ENCODE measurements at regions not wholly inside any gene's neighbourhood (a gene's known extent, or its start where the extent isn't known, plus 50 kb on each side); places are given as distances from the start of the nearest gene placed in this dataset.
"Not testable (repeated sequence)": the region's sequence is repeated elsewhere in the genome, so short reads cannot be mapped to it uniquely, and the experiment has no call there.

GRCh38 chr5:60479542-60479941 is 220.4 kb downstream of the DEPDC1B start:
- no peaks in the 10 kb centered on the region for H3K36me3 ChIP-seq (ENCODE audit: control insufficient read depth in 2 of 2, insufficient read depth in 2 of 2, low read length in 1 of 2)
- H3K4me3 ChIP-seq (ENCODE audit: low read depth in 1 of 2, low read length in 2 of 2), result no peak overlapping the region
- H3K9me3 ChIP-seq (ENCODE audit: control insufficient read depth in 2 of 2, insufficient read depth in 1 of 2, low read depth in 1 of 2, low read length in 1 of 2), result peaks cover 0 to 3% of the 10 kb centered on the region in 2 donors
- no peaks in the 10 kb centered on the region for H3K4me1 ChIP-seq (ENCODE audit: control insufficient read depth in 2 of 2, insufficient read depth in 2 of 2, low read length in 1 of 2)
- H3K27ac ChIP-seq (ENCODE audit: low read depth in 2 of 2, low read length in 1 of 2), result no peak overlapping the region
- 83 to 88% methylated on average over 2 of the region's 2 CpGs for WGBS, 2 donors
- no peaks in the 10 kb centered on the region for H3K27me3 ChIP-seq (ENCODE audit: control insufficient read depth in 1 of 2, insufficient read depth in 2 of 2, low read length in 2 of 2)

GRCh38 chr5:60477849-60478248 is 222.1 kb downstream of the DEPDC1B start:
- no peaks in the 10 kb centered on the region for H3K36me3 ChIP-seq (ENCODE audit: control insufficient read depth in 2 of 2, insufficient read depth in 2 of 2, low read length in 1 of 2)
- no peak overlapping the region for H3K4me3 ChIP-seq (ENCODE audit: low read depth in 1 of 2, low read length in 2 of 2)
- H3K9me3 ChIP-seq (ENCODE audit: control insufficient read depth in 2 of 2, insufficient read depth in 1 of 2, low read depth in 1 of 2, low read length in 1 of 2), result peaks cover 0 to 3% of the 10 kb centered on the region in 2 donors
- H3K4me1 ChIP-seq (ENCODE audit: control insufficient read depth in 2 of 2, insufficient read depth in 2 of 2, low read length in 1 of 2), result no peaks in the 10 kb centered on the region
- no peak overlapping the region for H3K27ac ChIP-seq (ENCODE audit: low read depth in 2 of 2, low read length in 1 of 2)
- no peaks in the 10 kb centered on the region for H3K27me3 ChIP-seq (ENCODE audit: control insufficient read depth in 1 of 2, insufficient read depth in 2 of 2, low read length in 2 of 2)

GRCh38 chr5:60473654-60474053 is 226.3 kb downstream of the DEPDC1B start:
- Histone ChIP-seq H3K4me3 (ENCODE audit: low read depth in 1 of 2, low read length in 2 of 2) (no peak overlapping the region), H3K4me1 (ENCODE audit: control insufficient read depth in 2 of 2, insufficient read depth in 2 of 2, low read length in 1 of 2) (no peaks in the 10 kb centered on the region), H3K36me3 (ENCODE audit: control insufficient read depth in 2 of 2, insufficient read depth in 2 of 2, low read length in 1 of 2) (no peaks in the 10 kb centered on the region), H3K27ac (ENCODE audit: low read depth in 2 of 2, low read length in 1 of 2) (no peak overlapping the region), H3K9me3 (ENCODE audit: control insufficient read depth in 2 of 2, insufficient read depth in 1 of 2, low read depth in 1 of 2, low read length in 1 of 2) (peaks cover 0 to 3% of the 10 kb centered on the region in 2 donors), H3K27me3 (ENCODE audit: control insufficient read depth in 1 of 2, insufficient read depth in 2 of 2, low read length in 2 of 2) (no peaks in the 10 kb centered on the region)
- 63 to 75% methylated on average over 3 of the region's 3 CpGs for WGBS, 2 donors

GRCh38 chr5:60473027-60473426 is 226.9 kb downstream of the DEPDC1B start:
- not testable (repeated sequence) for H3K4me1 ChIP-seq (ENCODE audit: control insufficient read depth in 2 of 2, insufficient read depth in 2 of 2, low read length in 1 of 2); H3K27me3 ChIP-seq (ENCODE audit: control insufficient read depth in 1 of 2, insufficient read depth in 2 of 2, low read length in 2 of 2); H3K9me3 ChIP-seq (ENCODE audit: control insufficient read depth in 2 of 2, insufficient read depth in 1 of 2, low read depth in 1 of 2, low read length in 1 of 2); H3K27ac ChIP-seq (ENCODE audit: low read depth in 2 of 2, low read length in 1 of 2); H3K4me3 ChIP-seq (ENCODE audit: low read depth in 1 of 2, low read length in 2 of 2); H3K36me3 ChIP-seq (ENCODE audit: control insufficient read depth in 2 of 2, insufficient read depth in 2 of 2, low read length in 1 of 2)

- no peaks in the 10 kb centered on the region for H3K36me3 ChIP-seq (ENCODE audit: control insufficient read depth in 2 of 2, insufficient read depth in 2 of 2, low read length in 1 of 2)
- H3K4me3 ChIP-seq (ENCODE audit: low read depth in 1 of 2, low read length in 2 of 2), result no peak overlapping the region
- H3K27me3 ChIP-seq (ENCODE audit: control insufficient read depth in 1 of 2, insufficient read depth in 2 of 2, low read length in 2 of 2), result no peaks in the 10 kb centered on the region
- H3K9me3 ChIP-seq (ENCODE audit: control insufficient read depth in 2 of 2, insufficient read depth in 1 of 2, low read depth in 1 of 2, low read length in 1 of 2), result no peaks in the 10 kb centered on the region
- no peaks in the 10 kb centered on the region for H3K4me1 ChIP-seq (ENCODE audit: control insufficient read depth in 2 of 2, insufficient read depth in 2 of 2, low read length in 1 of 2)
- H3K27ac ChIP-seq (ENCODE audit: low read depth in 2 of 2, low read length in 1 of 2), result no peak overlapping the region
Measured at GRCh38 chr5:60470881-60471280, 229.1 kb downstream of the DEPDC1B start.

- no peaks in the 10 kb centered on the region for H3K36me3 ChIP-seq (ENCODE audit: control insufficient read depth in 2 of 2, insufficient read depth in 2 of 2, low read length in 1 of 2)
- H3K27me3 ChIP-seq (ENCODE audit: control insufficient read depth in 1 of 2, insufficient read depth in 2 of 2, low read length in 2 of 2), result no peaks in the 10 kb centered on the region
- no peaks in the 10 kb centered on the region for H3K9me3 ChIP-seq (ENCODE audit: control insufficient read depth in 2 of 2, insufficient read depth in 1 of 2, low read depth in 1 of 2, low read length in 1 of 2)
- H3K4me1 ChIP-seq (ENCODE audit: control insufficient read depth in 2 of 2, insufficient read depth in 2 of 2, low read length in 1 of 2), result no peaks in the 10 kb centered on the region
- no peak overlapping the region for H3K4me3 ChIP-seq (ENCODE audit: low read depth in 1 of 2, low read length in 2 of 2)
- 84 to 96% methylated on average over 1 of the region's 1 CpG for WGBS, 2 donors
- H3K27ac ChIP-seq (ENCODE audit: low read depth in 2 of 2, low read length in 1 of 2), result no peak overlapping the region
Measured at GRCh38 chr5:60469286-60469685, 230.7 kb downstream of the DEPDC1B start.

- H3K4me1 ChIP-seq (ENCODE audit: control insufficient read depth in 2 of 2, insufficient read depth in 2 of 2, low read length in 1 of 2), result no peaks in the 10 kb centered on the region
- 48 to 71% methylated on average over 5 of the region's 5 CpGs for WGBS, 2 donors
- H3K36me3 ChIP-seq (ENCODE audit: control insufficient read depth in 2 of 2, insufficient read depth in 2 of 2, low read length in 1 of 2), result no peaks in the 10 kb centered on the region
- H3K27ac ChIP-seq (ENCODE audit: low read depth in 2 of 2, low read length in 1 of 2), result no peak overlapping the region
- peaks cover 0 to 1% of the 10 kb centered on the region in 2 donors for H3K9me3 ChIP-seq (ENCODE audit: control insufficient read depth in 2 of 2, insufficient read depth in 1 of 2, low read depth in 1 of 2, low read length in 1 of 2)
- no peaks in the 10 kb centered on the region for H3K27me3 ChIP-seq (ENCODE audit: control insufficient read depth in 1 of 2, insufficient read depth in 2 of 2, low read length in 2 of 2)
- no peak overlapping the region for H3K4me3 ChIP-seq (ENCODE audit: low read depth in 1 of 2, low read length in 2 of 2)
Measured at GRCh38 chr5:60463179-60463868, 236.6 kb downstream of the DEPDC1B start.

GRCh38 chr5:60458666-60459065 is 241.3 kb downstream of the DEPDC1B start:
- Histone ChIP-seq H3K9me3 (ENCODE audit: control insufficient read depth in 2 of 2, insufficient read depth in 1 of 2, low read depth in 1 of 2, low read length in 1 of 2) (peaks cover 0 to 1% of the 10 kb centered on the region in 2 donors), H3K4me1 (ENCODE audit: control insufficient read depth in 2 of 2, insufficient read depth in 2 of 2, low read length in 1 of 2) (no peaks in the 10 kb centered on the region), H3K36me3 (ENCODE audit: control insufficient read depth in 2 of 2, insufficient read depth in 2 of 2, low read length in 1 of 2) (no peaks in the 10 kb centered on the region), H3K4me3 (ENCODE audit: low read depth in 1 of 2, low read length in 2 of 2) (no peak overlapping the region), H3K27ac (ENCODE audit: low read depth in 2 of 2, low read length in 1 of 2) (no peak overlapping the region), H3K27me3 (ENCODE audit: control insufficient read depth in 1 of 2, insufficient read depth in 2 of 2, low read length in 2 of 2) (no peaks in the 10 kb centered on the region)
- 77% methylated on average over 7 of the region's 7 CpGs for WGBS, 2 donors

- Histone ChIP-seq H3K27me3 (ENCODE audit: control insufficient read depth in 1 of 2, insufficient read depth in 2 of 2, low read length in 2 of 2) (no peaks in the 10 kb centered on the region), H3K36me3 (ENCODE audit: control insufficient read depth in 2 of 2, insufficient read depth in 2 of 2, low read length in 1 of 2) (no peaks in the 10 kb centered on the region), H3K27ac (ENCODE audit: low read depth in 2 of 2, low read length in 1 of 2) (no peak overlapping the region), H3K9me3 (ENCODE audit: control insufficient read depth in 2 of 2, insufficient read depth in 1 of 2, low read depth in 1 of 2, low read length in 1 of 2) (peaks cover 0 to 1% of the 10 kb centered on the region in 2 donors), H3K4me3 (ENCODE audit: low read depth in 1 of 2, low read length in 2 of 2) (no peak overlapping the region), H3K4me1 (ENCODE audit: control insufficient read depth in 2 of 2, insufficient read depth in 2 of 2, low read length in 1 of 2) (no peaks in the 10 kb centered on the region)
Measured at GRCh38 chr5:60457233-60457632, 242.7 kb downstream of the DEPDC1B start.

- Histone ChIP-seq H3K4me1 (ENCODE audit: control insufficient read depth in 2 of 2, insufficient read depth in 2 of 2, low read length in 1 of 2) (no peaks in the 10 kb centered on the region), H3K27ac (ENCODE audit: low read depth in 2 of 2, low read length in 1 of 2) (no peak overlapping the region)
- WGBS, 2 donors, result 93% methylated on average over 2 of the region's 2 CpGs
Measured at GRCh38 chr5:60455589-60455988, 244.4 kb downstream of the DEPDC1B start.

More at GRCh38 chr5:60455589-60455988, 244.4 kb downstream of the DEPDC1B start:
- no peak overlapping the region for H3K4me3 ChIP-seq (ENCODE audit: low read depth in 1 of 2, low read length in 2 of 2)
- no peaks in the 10 kb centered on the region for H3K9me3 ChIP-seq (ENCODE audit: control insufficient read depth in 2 of 2, insufficient read depth in 1 of 2, low read depth in 1 of 2, low read length in 1 of 2)
- H3K27me3 ChIP-seq (ENCODE audit: control insufficient read depth in 1 of 2, insufficient read depth in 2 of 2, low read length in 2 of 2), result no peaks in the 10 kb centered on the region
- H3K36me3 ChIP-seq (ENCODE audit: control insufficient read depth in 2 of 2, insufficient read depth in 2 of 2, low read length in 1 of 2), result no peaks in the 10 kb centered on the region

Measured in esophagus (tissue), 2 donors.